Kidney epithelial cell (primary cell): ENCODE measurements at regions not wholly inside any gene's neighbourhood (a gene's known extent, or its start where the extent isn't known, plus 50 kb on each side); places are given as distances from the start of the nearest gene placed in this dataset.

Experiments used
- DNase-seq: peaks from one replicate; pipeline ENCODE4 v3.0.0-alpha.2; 2010; ENCODE audit warnings: low read depth
- H3K27me3 ChIP-seq: 2 replicates; pipeline ENCODE4 v1.6.0; 2011; ENCODE audit warnings: low read length; ENCODE audit not compliant: control insufficient read depth, insufficient read depth
- H3K36me3 ChIP-seq: 2 replicates; pipeline ENCODE4 v1.5.1; 2011; ENCODE audit warnings: low read length; ENCODE audit not compliant: control insufficient read depth, insufficient read depth
- H3K4me3 ChIP-seq: 2 replicates; pipeline ENCODE4 v1.5.1; 2011; ENCODE audit warnings: low read depth, mild to moderate bottlenecking, control low read depth, low read length
- TF ChIP-seq, protein P1 (sequence below): IDR thresholded peaks from 2 replicates; pipeline ENCODE4 v1.5.1; 2011; ENCODE audit warnings: mild to moderate bottlenecking, moderate library complexity, low read length, control low read depth, inconsistent platforms; ENCODE audit not compliant: insufficient read depth, poor library complexity, severe bottlenecking

GRCh38 chr16:54526916-54527315 lies 240.3 kb upstream of the IRX3 start:
- TF ChIP-seq, protein P1, sequence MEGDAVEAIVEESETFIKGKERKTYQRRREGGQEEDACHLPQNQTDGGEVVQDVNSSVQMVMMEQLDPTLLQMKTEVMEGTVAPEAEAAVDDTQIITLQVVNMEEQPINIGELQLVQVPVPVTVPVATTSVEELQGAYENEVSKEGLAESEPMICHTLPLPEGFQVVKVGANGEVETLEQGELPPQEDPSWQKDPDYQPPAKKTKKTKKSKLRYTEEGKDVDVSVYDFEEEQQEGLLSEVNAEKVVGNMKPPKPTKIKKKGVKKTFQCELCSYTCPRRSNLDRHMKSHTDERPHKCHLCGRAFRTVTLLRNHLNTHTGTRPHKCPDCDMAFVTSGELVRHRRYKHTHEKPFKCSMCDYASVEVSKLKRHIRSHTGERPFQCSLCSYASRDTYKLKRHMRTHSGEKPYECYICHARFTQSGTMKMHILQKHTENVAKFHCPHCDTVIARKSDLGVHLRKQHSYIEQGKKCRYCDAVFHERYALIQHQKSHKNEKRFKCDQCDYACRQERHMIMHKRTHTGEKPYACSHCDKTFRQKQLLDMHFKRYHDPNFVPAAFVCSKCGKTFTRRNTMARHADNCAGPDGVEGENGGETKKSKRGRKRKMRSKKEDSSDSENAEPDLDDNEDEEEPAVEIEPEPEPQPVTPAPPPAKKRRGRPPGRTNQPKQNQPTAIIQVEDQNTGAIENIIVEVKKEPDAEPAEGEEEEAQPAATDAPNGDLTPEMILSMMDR: no peak
- no peaks in the 10 kb centered on the region for H3K27me3 ChIP-seq
- no peak overlapping the region for H3K4me3 ChIP-seq
- DNase-seq: no peak
- no peaks in the 10 kb centered on the region for H3K36me3 ChIP-seq

GRCh38 chr16:54526087-54526486 lies 239.5 kb upstream of the IRX3 start:
- Histone ChIP-seq H3K36me3 (no peaks in the 10 kb centered on the region), H3K4me3 (no peak overlapping the region), H3K27me3 (no peaks in the 10 kb centered on the region)
- TF ChIP-seq, protein P1: no peak
- no peak for DNase-seq

- no peaks in the 10 kb centered on the region for H3K27me3 ChIP-seq
- TF ChIP-seq, protein P1: no peak
- H3K4me3 ChIP-seq: no peak overlapping the region
These were observed 238.5 kb upstream of the IRX3 start for GRCh38 chr16:54525104-54525503.

DNA sequence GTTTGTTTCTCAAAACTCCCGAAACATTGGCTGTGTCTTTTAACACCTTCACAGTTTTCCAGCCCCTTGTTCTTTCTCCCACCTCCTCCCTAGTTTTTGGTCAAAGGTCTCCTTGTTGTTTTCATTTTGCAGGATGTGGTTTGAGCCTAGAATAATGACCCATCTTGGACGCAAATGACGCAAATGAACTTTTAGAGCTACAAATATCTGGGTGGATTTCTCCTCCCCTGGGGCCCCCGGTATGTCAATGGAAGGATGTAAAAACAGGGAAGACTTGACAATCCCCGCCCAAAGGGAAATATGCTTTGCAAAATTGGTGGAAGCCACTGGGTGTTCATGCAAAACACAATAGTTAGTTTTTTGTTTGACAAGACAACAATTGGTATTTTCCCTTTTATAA lies 236.0 kb upstream of the IRX3 start:
- no peaks in the 10 kb centered on the region for H3K27me3 ChIP-seq
- no peak overlapping the region for H3K4me3 ChIP-seq
- no peak for DNase-seq
- H3K36me3 ChIP-seq: no peaks in the 10 kb centered on the region
- TF ChIP-seq, protein P1: no peak

More at GRCh38 chr16:54525104-54525503, 238.5 kb upstream of the IRX3 start:
- no peaks in the 10 kb centered on the region for H3K36me3 ChIP-seq
- no peak for DNase-seq

GRCh38 chr16:54521327-54521726 lies 234.7 kb upstream of the IRX3 start:
- DNase-seq: no peak
- TF ChIP-seq, protein P1: no peak
- Histone ChIP-seq H3K27me3 (no peaks in the 10 kb centered on the region), H3K36me3 (no peaks in the 10 kb centered on the region), H3K4me3 (no peak overlapping the region)

GRCh38 chr16:54519161-54519695 lies 232.6 kb upstream of the IRX3 start:
- TF ChIP-seq, protein P1: no peak
- no peak overlapping the region for H3K4me3 ChIP-seq
- DNase-seq: no peak
- H3K36me3 ChIP-seq: no peaks in the 10 kb centered on the region
- no peaks in the 10 kb centered on the region for H3K27me3 ChIP-seq
